Endothelial cell (in vitro differentiated cells): ENCODE measurements at regions not wholly inside any gene's neighbourhood (a gene's known extent, or its start where the extent isn't known, plus 50 kb on each side); places are given as distances from the start of the nearest gene placed in this dataset.

Experiments
- DNase-seq: peaks from one replicate; pipeline ENCODE4 v3.0.0; 2021; ENCODE audit warnings: low spot score
- H3K27ac Mint-ChIP-seq: one replicate; pipeline ENCODE4 v1.8.0; 2021; ENCODE audit warnings: mixed read lengths, inconsistent platforms; ENCODE audit not compliant: unreplicated experiment
- H3K27me3 Mint-ChIP-seq: one replicate; pipeline ENCODE4 v1.8.0; 2021; ENCODE audit warnings: mild to moderate bottlenecking, moderate library complexity, mixed read lengths, inconsistent platforms; ENCODE audit not compliant: unreplicated experiment
- H3K36me3 Mint-ChIP-seq: one replicate; pipeline ENCODE4 v1.8.0; 2021; ENCODE audit warnings: mild to moderate bottlenecking, low read depth, mixed read lengths, inconsistent platforms; ENCODE audit not compliant: unreplicated experiment
- H3K4me1 Mint-ChIP-seq: one replicate; pipeline ENCODE4 v1.8.0; 2021; ENCODE audit warnings: mild to moderate bottlenecking, mixed read lengths, inconsistent platforms; ENCODE audit not compliant: unreplicated experiment
- H3K4me3 Mint-ChIP-seq: one replicate; pipeline ENCODE4 v1.8.0; 2021; ENCODE audit warnings: mild to moderate bottlenecking, mixed read lengths, inconsistent platforms; ENCODE audit not compliant: unreplicated experiment
- H3K9me3 Mint-ChIP-seq: one replicate; pipeline ENCODE4 v1.8.0; 2021; ENCODE audit warnings: mixed read lengths, inconsistent platforms; ENCODE audit not compliant: unreplicated experiment
- CTCF ChIP-seq: fragments of 200-600 bp; sonication (generic); IDR thresholded peaks from one replicate; pipeline ENCODE4 v1.5.0; 2021; ENCODE audit warnings: antibody characterized with exemption; ENCODE audit not compliant: unreplicated experiment

- H3K27ac Mint-ChIP-seq = no peak overlapping the region
- peaks cover 1% of the 10 kb centered on the region for H3K27me3 Mint-ChIP-seq
- no peak for DNase-seq
- no peaks in the 10 kb centered on the region for H3K4me1 Mint-ChIP-seq
- no peaks in the 10 kb centered on the region for H3K36me3 Mint-ChIP-seq
- H3K9me3 Mint-ChIP-seq = no peaks in the 10 kb centered on the region
- H3K4me3 Mint-ChIP-seq = no peak overlapping the region
- TF ChIP-seq CTCF = no peak
Observed at GRCh38 chr2:212694398-212694797, 155.8 kb upstream of the ERBB4 start.

GRCh38 chr2:212692466-212692865 is 153.9 kb upstream of the ERBB4 start:
- Mint-ChIP-seq H3K27ac (no peak overlapping the region), H3K27me3 (peaks cover 1% of the 10 kb centered on the region), H3K4me1 (no peaks in the 10 kb centered on the region), H3K9me3 (no peaks in the 10 kb centered on the region), H3K4me3 (no peak overlapping the region), H3K36me3 (no peaks in the 10 kb centered on the region)
- TF ChIP-seq CTCF = no peak
- no peak for DNase-seq

- no peak overlapping the region for H3K4me3 Mint-ChIP-seq
- no peaks in the 10 kb centered on the region for H3K9me3 Mint-ChIP-seq
- DNase-seq = peak; percentile 59
- H3K27ac Mint-ChIP-seq = no peak overlapping the region
- no peaks in the 10 kb centered on the region for H3K27me3 Mint-ChIP-seq
- H3K4me1 Mint-ChIP-seq = peaks cover 6% of the 10 kb centered on the region
- peak; percentile 90 for TF ChIP-seq CTCF
- H3K36me3 Mint-ChIP-seq = no peaks in the 10 kb centered on the region
Observed at GRCh38 chr2:212686285-212686895, 147.8 kb upstream of the ERBB4 start.

GRCh38 chr2:212683346-212684097 is 144.9 kb upstream of the ERBB4 start:
- Mint-ChIP-seq H3K36me3 (no peaks in the 10 kb centered on the region), H3K4me3 (no peak overlapping the region), H3K4me1 (peaks cover 6% of the 10 kb centered on the region), H3K9me3 (no peaks in the 10 kb centered on the region), H3K27me3 (no peaks in the 10 kb centered on the region), H3K27ac (no peak overlapping the region)
- TF ChIP-seq CTCF = no peak
- no peak for DNase-seq

- H3K9me3 Mint-ChIP-seq = no peaks in the 10 kb centered on the region
- no peak overlapping the region for H3K4me3 Mint-ChIP-seq
- no peak overlapping the region for H3K27ac Mint-ChIP-seq
- TF ChIP-seq CTCF = no peak
- peaks cover 6% of the 10 kb centered on the region for H3K4me1 Mint-ChIP-seq
- DNase-seq = no peak
- no peaks in the 10 kb centered on the region for H3K27me3 Mint-ChIP-seq
- H3K36me3 Mint-ChIP-seq = no peaks in the 10 kb centered on the region
Observed at GRCh38 chr2:212682937-212683336, 144.3 kb upstream of the ERBB4 start.
